Cardiac muscle cell (in vitro differentiated cells and primary cell): ENCODE measurements at regions not wholly inside any gene's neighbourhood (a gene's known extent, or its start where the extent isn't known, plus 50 kb on each side); places are given as distances from the start of the nearest gene placed in this dataset.

ENCODE experiments used
- DNase-seq, 2 donors: peaks; one replicate each; pipeline versions ENCODE4 v3.0.0 to v3.0.0-alpha.2; 2010 to 2017; ENCODE audit warnings: low read depth in 1 of 2, low spot score in 1 of 2
- H3K27ac ChIP-seq: fragments of 200-600 bp; sonication (generic); 2 replicates; pipeline ENCODE4 v1.5.1; 2016
- H3K27me3 ChIP-seq: fragments of 200-600 bp; sonication (generic); 2 replicates; pipeline ENCODE4 v1.6.0; 2016; ENCODE audit warnings: control low read depth
- H3K36me3 ChIP-seq: fragments of 200-600 bp; sonication (generic); 2 replicates; pipeline ENCODE4 v1.5.1; 2016; ENCODE audit warnings: control low read depth
- H3K4me1 ChIP-seq: fragments of 200-600 bp; sonication (generic); 2 replicates; pipeline ENCODE4 v1.8.1; 2017; ENCODE audit warnings: low read depth, mild to moderate bottlenecking, mixed run types
- H3K4me3 ChIP-seq: fragments of 200-600 bp; sonication (generic); 2 replicates; pipeline ENCODE4 v1.5.1; 2016; ENCODE audit warnings: mild to moderate bottlenecking
- H3K9me3 ChIP-seq: fragments of 200-600 bp; sonication (generic); 2 replicates; pipeline ENCODE4 v1.5.1; 2017; ENCODE audit warnings: low read depth, mild to moderate bottlenecking, control low read depth
- TF ChIP-seq, protein P1 (sequence below): IDR thresholded peaks from 2 replicates; pipeline ENCODE4 v1.5.1; 2012; ENCODE audit warnings: low read depth, mild to moderate bottlenecking, low read length

DNA sequence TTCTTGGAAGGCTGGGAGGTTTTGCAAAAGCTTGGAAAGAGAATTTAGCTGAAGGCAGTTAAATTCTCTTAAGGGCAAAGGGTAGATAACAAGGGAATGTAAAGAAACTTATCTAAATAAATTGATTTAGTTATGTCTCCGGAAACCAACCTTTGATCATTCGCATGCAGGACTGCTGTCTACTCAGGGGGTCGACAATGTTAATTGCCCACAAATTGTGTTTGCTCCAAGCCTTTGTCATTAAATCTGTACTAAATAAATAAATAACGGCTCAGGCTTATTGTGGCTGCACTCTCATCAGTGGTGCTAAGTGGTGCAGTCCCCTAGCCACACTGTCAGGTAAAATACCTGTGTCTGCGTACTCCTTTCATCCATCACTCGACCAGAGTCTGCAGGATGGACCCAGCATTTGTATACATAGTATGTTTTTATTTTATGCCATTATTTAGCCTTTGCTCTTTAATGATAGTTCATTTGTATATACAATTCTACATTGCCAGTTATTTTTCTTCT is 497.4 kb upstream of the RASGRP1 start:
- H3K4me1 ChIP-seq, result peaks cover 8% of the 10 kb centered on the region
- DNase-seq, result no peak
- H3K4me3 ChIP-seq, result no peak overlapping the region
- TF ChIP-seq, protein P1, sequence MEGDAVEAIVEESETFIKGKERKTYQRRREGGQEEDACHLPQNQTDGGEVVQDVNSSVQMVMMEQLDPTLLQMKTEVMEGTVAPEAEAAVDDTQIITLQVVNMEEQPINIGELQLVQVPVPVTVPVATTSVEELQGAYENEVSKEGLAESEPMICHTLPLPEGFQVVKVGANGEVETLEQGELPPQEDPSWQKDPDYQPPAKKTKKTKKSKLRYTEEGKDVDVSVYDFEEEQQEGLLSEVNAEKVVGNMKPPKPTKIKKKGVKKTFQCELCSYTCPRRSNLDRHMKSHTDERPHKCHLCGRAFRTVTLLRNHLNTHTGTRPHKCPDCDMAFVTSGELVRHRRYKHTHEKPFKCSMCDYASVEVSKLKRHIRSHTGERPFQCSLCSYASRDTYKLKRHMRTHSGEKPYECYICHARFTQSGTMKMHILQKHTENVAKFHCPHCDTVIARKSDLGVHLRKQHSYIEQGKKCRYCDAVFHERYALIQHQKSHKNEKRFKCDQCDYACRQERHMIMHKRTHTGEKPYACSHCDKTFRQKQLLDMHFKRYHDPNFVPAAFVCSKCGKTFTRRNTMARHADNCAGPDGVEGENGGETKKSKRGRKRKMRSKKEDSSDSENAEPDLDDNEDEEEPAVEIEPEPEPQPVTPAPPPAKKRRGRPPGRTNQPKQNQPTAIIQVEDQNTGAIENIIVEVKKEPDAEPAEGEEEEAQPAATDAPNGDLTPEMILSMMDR, result no peak
- H3K36me3 ChIP-seq, result no peaks in the 10 kb centered on the region
- no peak overlapping the region for H3K27ac ChIP-seq
- no peaks in the 10 kb centered on the region for H3K9me3 ChIP-seq
- H3K27me3 ChIP-seq, result no peaks in the 10 kb centered on the region

DNA sequence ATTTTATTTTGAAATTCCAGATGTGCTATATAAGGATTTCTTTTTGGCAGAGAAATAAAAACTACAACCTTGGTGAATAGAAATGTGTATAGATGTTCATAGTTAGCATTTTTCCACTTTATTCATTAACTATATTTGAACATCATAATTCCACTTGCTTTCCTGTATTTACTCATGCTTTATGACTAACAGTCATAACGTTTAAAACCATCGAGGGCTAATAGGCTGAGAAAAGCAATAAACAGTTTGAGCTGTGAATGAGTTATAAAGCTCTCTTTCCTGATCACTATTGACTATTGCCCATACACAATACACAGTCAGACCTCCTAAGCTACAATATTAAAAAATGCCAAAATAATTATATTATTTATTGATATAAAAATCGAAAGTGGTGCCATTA is 502.1 kb upstream of the RASGRP1 start:
- H3K4me3 ChIP-seq, result no peak overlapping the region
- DNase-seq, result no peak
- H3K27ac ChIP-seq, result no peak overlapping the region
- no peaks in the 10 kb centered on the region for H3K36me3 ChIP-seq
- TF ChIP-seq, protein P1, result no peak
- no peaks in the 10 kb centered on the region for H3K9me3 ChIP-seq
- H3K27me3 ChIP-seq, result no peaks in the 10 kb centered on the region
- peaks cover 10% of the 10 kb centered on the region for H3K4me1 ChIP-seq

DNA sequence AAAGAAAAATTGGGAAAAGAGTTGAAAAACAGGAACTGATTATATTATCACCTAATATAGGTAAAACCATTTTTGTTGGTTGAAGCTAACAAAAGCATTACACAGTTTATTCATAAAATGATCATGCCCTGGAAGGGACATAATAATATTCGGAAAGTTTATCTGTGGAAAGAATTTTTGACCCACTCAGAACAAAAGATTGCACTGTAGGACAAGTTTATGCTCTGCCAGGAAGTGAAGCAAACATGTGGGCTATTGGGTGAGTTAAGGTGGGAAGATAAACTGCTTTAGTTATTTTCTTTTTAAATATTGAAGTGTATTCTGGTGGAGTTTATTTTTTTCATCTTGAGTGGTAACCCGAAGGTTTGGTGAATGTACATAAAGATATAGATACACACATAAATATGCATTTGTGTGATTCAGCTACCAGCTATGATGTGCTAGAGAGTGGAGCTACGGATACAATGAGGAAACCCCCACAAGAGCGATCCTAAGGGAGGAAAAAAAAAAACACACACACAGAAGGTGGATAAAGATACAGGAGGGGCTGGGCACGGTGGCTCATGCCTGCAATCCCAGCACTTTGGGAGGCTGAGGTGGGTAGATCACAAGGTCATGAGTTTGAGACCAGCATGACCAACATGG is 506.4 kb upstream of the THBS1 start:
- Histone ChIP-seq H3K4me1 (peaks cover 2% of the 10 kb centered on the region), H3K27ac (no peak overlapping the region), H3K36me3 (no peaks in the 10 kb centered on the region), H3K4me3 (no peak overlapping the region), H3K9me3 (no peaks in the 10 kb centered on the region), H3K27me3 (no peaks in the 10 kb centered on the region)
- DNase-seq, result no peak
- TF ChIP-seq, protein P1, result no peak

DNA sequence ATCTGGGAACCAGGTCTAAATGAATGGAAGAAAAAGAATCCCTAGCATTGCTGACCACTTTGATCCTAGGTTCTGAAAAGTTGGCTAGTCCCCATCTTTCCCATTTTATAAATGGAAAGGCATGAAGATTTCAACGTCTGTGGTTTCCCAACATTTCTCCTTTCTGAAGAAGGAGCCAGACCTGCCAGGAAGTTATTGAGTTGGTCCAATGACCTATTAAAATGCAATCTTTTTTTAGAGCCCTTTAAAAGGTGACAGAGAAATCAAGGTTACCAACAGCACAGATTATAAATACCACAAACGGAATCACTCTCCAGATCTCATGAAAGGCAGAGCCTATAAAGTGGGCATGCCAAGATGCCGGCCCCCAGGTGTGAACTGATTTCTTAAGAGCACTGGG is 505.6 kb upstream of the THBS1 start:
- H3K9me3 ChIP-seq, result no peaks in the 10 kb centered on the region
- no peak overlapping the region for H3K4me3 ChIP-seq
- peak in 1 of 2 donors; percentile 54 for DNase-seq
- peaks cover 6% of the 10 kb centered on the region for H3K4me1 ChIP-seq
- TF ChIP-seq, protein P1, result no peak
- no peaks in the 10 kb centered on the region for H3K27me3 ChIP-seq
- no peak overlapping the region for H3K27ac ChIP-seq
- no peaks in the 10 kb centered on the region for H3K36me3 ChIP-seq

DNA sequence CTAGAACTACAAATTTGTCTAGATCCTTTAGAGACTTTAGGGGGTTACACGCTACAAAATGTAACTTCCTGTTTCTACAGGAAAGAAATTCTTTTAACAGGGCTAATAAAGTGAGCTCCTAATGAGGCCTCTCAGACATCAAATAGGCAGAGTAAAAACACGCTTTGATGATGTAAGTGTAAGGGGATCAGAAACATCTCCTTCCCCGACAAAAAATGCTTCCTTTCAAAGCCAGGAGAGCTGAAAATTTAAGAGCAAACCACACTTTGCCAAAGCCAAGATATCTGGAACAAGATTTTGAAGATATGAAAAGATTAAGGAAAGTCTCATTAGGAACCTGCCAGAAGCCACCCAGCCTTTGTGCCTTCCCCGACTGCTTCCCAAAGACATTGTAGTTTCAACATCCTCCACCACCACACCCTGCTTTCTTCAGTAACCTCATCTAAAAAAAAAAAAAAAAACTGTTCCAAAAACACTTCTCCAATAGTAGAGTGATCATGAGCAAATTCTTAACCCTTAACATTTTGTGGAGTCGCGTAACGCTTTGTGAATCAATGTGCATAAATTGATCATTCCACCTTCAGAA is 505.0 kb upstream of the THBS1 start:
- TF ChIP-seq, protein P1, result no peak

More for the DNA sequence above, 505.0 kb upstream of the THBS1 start:
- Histone ChIP-seq H3K9me3 (no peaks in the 10 kb centered on the region), H3K36me3 (no peaks in the 10 kb centered on the region), H3K4me1 (peaks cover 6% of the 10 kb centered on the region), H3K27me3 (no peaks in the 10 kb centered on the region), H3K27ac (no peak overlapping the region), H3K4me3 (no peak overlapping the region)
- no peak for DNase-seq
